ENCODE measurements at regions not wholly inside any gene's neighbourhood (a gene's known extent, or its start where the extent isn't known, plus 50 kb on each side); places are given as distances from the start of the nearest gene placed in this dataset.

GRCh38 chr1:190578017-190578416 is 100.4 kb upstream of the BRINP3 start:
- POLR2A ChIA-PET (ENCODE audit: unreplicated experiment): no interaction called here
- DNase-seq: no peak
- peaks cover 3% of the 10 kb centered on the region; the same call in 1 of the 2 replicates for H3K9me1 ChIP-seq (ENCODE audit: insufficient read depth, low read length)
- CTCF ChIA-PET: interaction anchor here (1.2 kb wide), 1 partner anchor 29 kb away, joined by 3 read pairs; no protein-coding TSS in a partner anchor
- no peaks in the 10 kb centered on the region for H4K20me1 ChIP-seq (ENCODE audit: insufficient read depth, low read length)
- H3K27ac ChIP-seq (ENCODE audit: insufficient read depth, low read length): no peak overlapping the region
- TF ChIP-seq CEBPB (IDR thresholded peaks at IDR 0.05; ENCODE audit: low read depth, low read length): no peak
- TF ChIP-seq CTCF (conservative IDR thresholded peaks at IDR 0.05; ENCODE audit: low read depth, low read length): no peak
- TF ChIP-seq MXI1 (IDR thresholded peaks at IDR 0.05; ENCODE audit: borderline replicate concordance, low read depth, low read length): no peak
- TF ChIP-seq RAD21 (IDR thresholded peaks at IDR 0.05; ENCODE audit: low read length): no peak
- no peak for TF ChIP-seq RFX5 (IDR thresholded peaks at IDR 0.05; ENCODE audit: low read depth, low read length)
- TF ChIP-seq USF2 (IDR thresholded peaks at IDR 0.05; ENCODE audit: low read depth, low read length): no peak
- no peak for TF ChIP-seq CHD1 (IDR thresholded peaks at IDR 0.05; ENCODE audit: low read depth, low read length)
- no peak for TF ChIP-seq BHLHE40 (IDR thresholded peaks at IDR 0.05; ENCODE audit: low read depth, low read length)
- TF ChIP-seq RCOR1 (IDR thresholded peaks at IDR 0.05; ENCODE audit: insufficient replicate concordance, low read length): no peak
- TF ChIP-seq ELK1 (IDR thresholded peaks at IDR 0.05; ENCODE audit: borderline replicate concordance, low read depth, low read length): no peak
- no peak for TF ChIP-seq MAZ (IDR thresholded peaks at IDR 0.05; ENCODE audit: borderline replicate concordance, low read depth, low read length)
- TF ChIP-seq FOS (IDR thresholded peaks at IDR 0.05; ENCODE audit: low read depth, low read length): no peak
- no peak for TF ChIP-seq MAFK (IDR thresholded peaks at IDR 0.05; ENCODE audit: low read depth, low read length)
- TF ChIP-seq POLR2A (IDR thresholded peaks at IDR 0.05; ENCODE audit: low read depth, low read length): no peak
- no peak for TF ChIP-seq NFE2L2 (IDR thresholded peaks at IDR 0.05; ENCODE audit: low read depth, low read length)
- TF ChIP-seq SMC3 (IDR thresholded peaks at IDR 0.05; ENCODE audit: low read depth, low read length): no peak
- no peak overlapping the region for H4K5ac ChIP-seq (ENCODE audit: low read depth, low read length)
- H2AK5ac ChIP-seq (ENCODE audit: low read depth, low read length): no peak overlapping the region
- H3K23ac ChIP-seq (ENCODE audit: low read depth, low read length): no peak overlapping the region; the same call in 1 of the 2 replicates
- H3K9me3 ChIP-seq (ENCODE audit: control insufficient read depth, insufficient read depth, low read length): no peaks in the 10 kb centered on the region
- no peak overlapping the region for H4K91ac ChIP-seq (ENCODE audit: insufficient read depth, low read depth, low read length)
- in situ Hi-C loops (cut with MboI; ENCODE audit: low sequenced_read_pairs) (no loop called here), dilution Hi-C loops (cut with HindIII; ENCODE audit: low sequenced_read_pairs, unreplicated experiment) (no loop called here), intact Hi-C loops (cut with micrococcal nuclease) (no loop called here)
- H3K4ac ChIP-seq (ENCODE audit: low read depth, low read length): no peak overlapping the region
- no peak overlapping the region for H4K8ac ChIP-seq (ENCODE audit: low read depth in 2 of 2, low read length in 2 of 2)
- no peaks in the 10 kb centered on the region for H3K79me1 ChIP-seq (ENCODE audit: low read depth in 1 of 2, low read length in 2 of 2)
- H3K36me3 ChIP-seq (ENCODE audit: control insufficient read depth, insufficient read depth, low read length): no peaks in the 10 kb centered on the region
- ATAC-seq (ENCODE audit: low read depth): no peak
- H2AK9ac ChIP-seq (replicated peaks; ENCODE audit: low read depth, low read length, poor library complexity): no peak overlapping the region
- no peak overlapping the region for H3K4me3 ChIP-seq (ENCODE audit: insufficient read depth, low read depth, low read length)
- H3K56ac ChIP-seq (ENCODE audit: extremely low read depth, insufficient read depth, low read length): no peak overlapping the region
- no CpG with 5 or more reads among the region's 5 CpGs for WGBS, 2 experiments (ENCODE audit: extremely low coverage in 2 of 2, insufficient read length in 1 of 2)
- no peak overlapping the region for H2BK15ac ChIP-seq (ENCODE audit: low read depth, low read length)
- H2BK20ac ChIP-seq (ENCODE audit: low read depth, low read length): no peak overlapping the region
- H3K14ac ChIP-seq (replicated peaks; ENCODE audit: low read depth, low read length): 0 out of 2 replicates have a peak overlapping the region, but pooled peaks have one; percentile 29
- no TSS peak for BruUV-seq (replicated peaks)
- H3K27me3 ChIP-seq (ENCODE audit: control insufficient read depth, insufficient read depth, low read length): no peaks in the 10 kb centered on the region
- no peak overlapping the region for H2BK5ac ChIP-seq (ENCODE audit: low read depth, low read length, poor library complexity, severe bottlenecking)
- H3K4me2 ChIP-seq (ENCODE audit: low read depth, low read length): no peak overlapping the region
- no peak overlapping the region for H3K9ac ChIP-seq (ENCODE audit: low read depth, low read length)
- H3K4me1 ChIP-seq (ENCODE audit: control insufficient read depth, insufficient read depth, low read length): no peaks in the 10 kb centered on the region
- H3K18ac ChIP-seq (ENCODE audit: low read depth, low read length): no peak overlapping the region
- peak overlapping the region; percentile 76 for H2AFZ ChIP-seq (replicated peaks; ENCODE audit: low read length, poor library complexity)
- H2BK120ac ChIP-seq (ENCODE audit: low read depth, low read length): no peak overlapping the region

All from IMR-90 (cell line).